GM21515 (cell line): ENCODE measurements at regions not wholly inside any gene's neighbourhood (a gene's known extent, or its start where the extent isn't known, plus 50 kb on each side); places are given as distances from the start of the nearest gene placed in this dataset.

Experiments used
- ATAC-seq: cut with Tn5 transposase; IDR thresholded peaks from one replicate; pipeline ENCODE4 v1.9.1; 2021; ENCODE audit not compliant: unreplicated experiment

GRCh38 chr7:12783421-12784095, 96.1 kb downstream of the ARL4A start:
- ATAC-seq: no peak

- no peak for ATAC-seq
Measured at GRCh38 chr7:12785473-12785872, 98.0 kb downstream of the ARL4A start.

GRCh38 chr7:12786494-12786893, 99.1 kb downstream of the ARL4A start:
- no peak for ATAC-seq

- no peak for ATAC-seq
Measured at GRCh38 chr7:12788171-12788570, 100.7 kb downstream of the ARL4A start.

- ATAC-seq: no peak
Measured at GRCh38 chr7:12788591-12788990, 101.2 kb downstream of the ARL4A start.

GRCh38 chr7:12794722-12795302, 107.4 kb downstream of the ARL4A start:
- ATAC-seq: no peak

- ATAC-seq: no peak
Measured at GRCh38 chr7:12796397-12797127, 109.1 kb downstream of the ARL4A start.

- ATAC-seq: no peak
Measured at GRCh38 chr7:12800486-12800885, 113.1 kb downstream of the ARL4A start.

- ATAC-seq: no peak
Measured at GRCh38 chr7:12801107-12801506, 113.7 kb downstream of the ARL4A start.

GRCh38 chr7:12802070-12802469, 114.6 kb downstream of the ARL4A start:
- ATAC-seq: no peak

- ATAC-seq: no peak
Measured at GRCh38 chr7:12803542-12803941, 116.1 kb downstream of the ARL4A start.

GRCh38 chr7:12805518-12805928, 118.1 kb downstream of the ARL4A start:
- ATAC-seq: no peak

GRCh38 chr7:12805957-12806356, 118.5 kb downstream of the ARL4A start:
- ATAC-seq: no peak

- ATAC-seq: no peak
Measured at GRCh38 chr7:12809476-12809875, 122.0 kb downstream of the ARL4A start.

- no peak for ATAC-seq
Measured at GRCh38 chr7:12812111-12812510, 124.7 kb downstream of the ARL4A start.

GRCh38 chr7:12814107-12814506, 126.7 kb downstream of the ARL4A start:
- ATAC-seq: no peak

GRCh38 chr7:12814828-12815227, 127.4 kb downstream of the ARL4A start:
- no peak for ATAC-seq

GRCh38 chr7:12815426-12815825, 128.0 kb downstream of the ARL4A start:
- ATAC-seq: no peak

- ATAC-seq: no peak
Measured at GRCh38 chr7:12815871-12816270, 128.4 kb downstream of the ARL4A start.

GRCh38 chr7:12820777-12821176, 133.3 kb downstream of the ARL4A start:
- ATAC-seq: no peak

GRCh38 chr7:12821746-12822145, 134.3 kb downstream of the ARL4A start:
- ATAC-seq: no peak

GRCh38 chr7:12826079-12826478, 138.6 kb downstream of the ARL4A start:
- no peak for ATAC-seq
